IMR-90 (cell line): ENCODE measurements at regions not wholly inside any gene's neighbourhood (a gene's known extent, or its start where the extent isn't known, plus 50 kb on each side); places are given as distances from the start of the nearest gene placed in this dataset.

Source experiments
- ATAC-seq: fragments of 200-7000 bp; cut with Tn5 transposase; 2 replicates; pipeline ENCODE4 v1.9.1; 2020; ENCODE audit warnings: low read depth, mild to moderate bottlenecking, moderate library complexity
- BruUV-seq: library from RNA; stranded (reverse); fragments of 400-500 nt; replicated peaks from 2 replicates; lab custom pipeline; 2021; lab: Mats Ljungman, UMichigan
- CTCF ChIA-PET: fragments of 300-600 bp; formaldehyde crosslinking; extraction: SDS; loops from one replicate; lab custom pipeline; 2021; ENCODE audit warnings: antibody characterized with exemption; lab: Yijun Ruan, JAX
- POLR2A ChIA-PET: fragments of 300-600 bp; sonication (Branson Sonifier 250); formaldehyde crosslinking; loops from one replicate; lab custom pipeline; 2022; ENCODE audit warnings: antibody characterized with exemption; ENCODE audit not compliant: unreplicated experiment; lab: Charles Lee
- DNase-seq: peaks from one replicate; pipeline ENCODE4 v3.0.0; 2013
- H2AFZ ChIP-seq: replicated peaks from 2 replicates; pipeline ENCODE3; 2013; ENCODE audit warnings: low read length, mild to moderate bottlenecking; ENCODE audit not compliant: poor library complexity
- H2AK5ac ChIP-seq: 2 replicates; pipeline ENCODE4 v1.6.1; 2013; ENCODE audit warnings: low read depth, low read length, inconsistent platforms
- H2AK9ac ChIP-seq: replicated peaks from 2 replicates; pipeline ENCODE3; 2013; ENCODE audit warnings: mild to moderate bottlenecking, low read depth, low read length, moderate library complexity; ENCODE audit not compliant: poor library complexity
- H2BK120ac ChIP-seq: 2 replicates; pipeline ENCODE4 v1.6.1; 2013; ENCODE audit warnings: low read depth, low read length, inconsistent platforms
- H2BK15ac ChIP-seq: 3 replicates; pipeline ENCODE4 v1.6.1; 2013; ENCODE audit warnings: low read depth, low read length, inconsistent platforms
- H2BK20ac ChIP-seq: 2 replicates; pipeline ENCODE4 v1.6.1; 2013; ENCODE audit warnings: low read depth, mild to moderate bottlenecking, inconsistent platforms, low read length, moderate library complexity
- H2BK5ac ChIP-seq: 2 replicates; pipeline ENCODE4 v1.6.1; 2013; ENCODE audit warnings: mild to moderate bottlenecking, low read depth, low read length, inconsistent platforms; ENCODE audit not compliant: poor library complexity, severe bottlenecking
- H3K14ac ChIP-seq: replicated peaks from 2 replicates; pipeline ENCODE4 v1.6.1; 2013; ENCODE audit warnings: low read depth, low read length, inconsistent platforms
- H3K18ac ChIP-seq: 2 replicates; pipeline ENCODE4 v1.6.1; 2013; ENCODE audit warnings: low read depth, low read length, control low read depth
- H3K23ac ChIP-seq: 2 replicates; pipeline ENCODE4 v1.6.1; 2013; ENCODE audit warnings: low read depth, low read length, inconsistent platforms
- H3K27ac ChIP-seq: 2 replicates; pipeline ENCODE4 v1.5.1; 2013; ENCODE audit warnings: mild to moderate bottlenecking, control low read depth, low read length; ENCODE audit not compliant: insufficient read depth
- H3K27me3 ChIP-seq: 2 replicates; pipeline ENCODE4 v1.6.1; 2013; ENCODE audit warnings: low read length; ENCODE audit not compliant: control insufficient read depth, insufficient read depth
- H3K36me3 ChIP-seq: 2 replicates; pipeline ENCODE4 v1.6.1; 2013; ENCODE audit warnings: low read length, mixed read lengths; ENCODE audit not compliant: control insufficient read depth, insufficient read depth
- H3K4ac ChIP-seq: 2 replicates; pipeline ENCODE4 v1.6.1; 2013; ENCODE audit warnings: low read depth, low read length, inconsistent platforms
- H3K4me1 ChIP-seq: 2 replicates; pipeline ENCODE4 v1.6.1; 2013; ENCODE audit warnings: low read length, mixed read lengths; ENCODE audit not compliant: control insufficient read depth, insufficient read depth
- H3K4me2 ChIP-seq: 2 replicates; pipeline ENCODE4 v1.6.1; 2013; ENCODE audit warnings: low read depth, mild to moderate bottlenecking, control low read depth, low read length, moderate library complexity
- H3K4me3 ChIP-seq: 2 replicates; pipeline ENCODE4 v1.5.1; 2013; ENCODE audit warnings: low read depth, mild to moderate bottlenecking, control low read depth, low read length, moderate library complexity; ENCODE audit not compliant: insufficient read depth
- H3K56ac ChIP-seq: 2 replicates; pipeline ENCODE4 v1.6.1; 2013; ENCODE audit warnings: low read length, inconsistent platforms; ENCODE audit not compliant: insufficient read depth; ENCODE audit errors: extremely low read depth
- H3K79me1 ChIP-seq, 2 experiments: 2 replicates each; pipeline ENCODE4 v1.6.1; 2013; ENCODE audit warnings: low read length in 2 of 2, inconsistent platforms in 1 of 2, low read depth in 1 of 2
- H3K9ac ChIP-seq: 2 replicates; pipeline ENCODE4 v1.6.1; 2013; ENCODE audit warnings: low read depth, low read length, control low read depth
- H3K9me1 ChIP-seq: 2 replicates; pipeline ENCODE4 v1.6.1; 2013; ENCODE audit warnings: low read length, inconsistent platforms; ENCODE audit not compliant: insufficient read depth
- H3K9me3 ChIP-seq: 2 replicates; pipeline ENCODE4 v1.6.1; 2013; ENCODE audit warnings: low read length; ENCODE audit not compliant: control insufficient read depth, insufficient read depth
- H4K20me1 ChIP-seq: 2 replicates; pipeline ENCODE4 v1.6.1; 2013; ENCODE audit warnings: low read length, inconsistent platforms; ENCODE audit not compliant: insufficient read depth
- H4K5ac ChIP-seq: 2 replicates; pipeline ENCODE4 v1.6.1; 2013; ENCODE audit warnings: mild to moderate bottlenecking, low read depth, low read length, control low read depth
- H4K8ac ChIP-seq, 2 experiments: 2 replicates each; pipeline ENCODE4 v1.6.1; 2013; ENCODE audit warnings: low read depth in 2 of 2, low read length in 2 of 2, control low read depth in 1 of 2, inconsistent platforms in 1 of 2
- H4K91ac ChIP-seq: 2 replicates; pipeline ENCODE4 v1.6.1; 2013; ENCODE audit warnings: low read depth, low read length, inconsistent platforms; ENCODE audit not compliant: insufficient read depth
- BHLHE40 ChIP-seq: fragments of 150-350 bp; IDR thresholded peaks from 2 replicates; pipeline ENCODE4 v1.6.1; 2016; ENCODE audit warnings: mild to moderate bottlenecking, low read depth, low read length
- CEBPB ChIP-seq: IDR thresholded peaks from 2 replicates; pipeline ENCODE4 v1.6.1; 2012; ENCODE audit warnings: low read depth, low read length, improper control_type of control experiment
- CHD1 ChIP-seq: IDR thresholded peaks from 2 replicates; pipeline ENCODE4 v1.6.1; 2012; ENCODE audit warnings: low read depth, low read length, improper control_type of control experiment
- FOS ChIP-seq: fragments of 150-350 bp; IDR thresholded peaks from 2 replicates; pipeline ENCODE4 v1.6.1; 2016; ENCODE audit warnings: low read depth, low read length
- MAFK ChIP-seq: IDR thresholded peaks from 2 replicates; pipeline ENCODE4 v1.6.1; 2012; ENCODE audit warnings: low read depth, low read length, improper control_type of control experiment
- MAZ ChIP-seq: IDR thresholded peaks from 2 replicates; pipeline ENCODE4 v1.6.1; 2012; ENCODE audit warnings: low read depth, mild to moderate bottlenecking, low read length, improper control_type of control experiment, moderate library complexity, borderline replicate concordance
- MXI1 ChIP-seq: IDR thresholded peaks from 2 replicates; pipeline ENCODE4 v1.6.1; 2012; ENCODE audit warnings: low read depth, mild to moderate bottlenecking, low read length, moderate library complexity, borderline replicate concordance
- NFE2L2 ChIP-seq: fragments of 150-350 bp; IDR thresholded peaks from 2 replicates; pipeline ENCODE4 v1.6.1; 2016; ENCODE audit warnings: low read depth, mild to moderate bottlenecking, low read length
- POLR2A ChIP-seq: IDR thresholded peaks from 2 replicates; pipeline ENCODE4 v1.6.1; 2012; ENCODE audit warnings: mild to moderate bottlenecking, low read depth, low read length
- RAD21 ChIP-seq: IDR thresholded peaks from 2 replicates; pipeline ENCODE4 v1.6.1; 2012; ENCODE audit warnings: low read length, improper control_type of control experiment
- RCOR1 ChIP-seq: IDR thresholded peaks from 2 replicates; pipeline ENCODE4 v1.6.1; 2012; ENCODE audit warnings: mild to moderate bottlenecking, low read length, improper control_type of control experiment; ENCODE audit not compliant: insufficient replicate concordance
- RFX5 ChIP-seq: IDR thresholded peaks from 2 replicates; pipeline ENCODE4 v1.8.0; 2012; ENCODE audit warnings: low read depth, mild to moderate bottlenecking, low read length, moderate library complexity
- SMC3 ChIP-seq: fragments of 150-350 bp; IDR thresholded peaks from 2 replicates; pipeline ENCODE4 v1.6.1; 2016; ENCODE audit warnings: low read depth, mild to moderate bottlenecking, antibody characterized with exemption, low read length, moderate library complexity
- WGBS, 2 experiments: methylation state at CpG; one replicate each; pipeline versions ENCODE4 v1.1.5 to v1.1.7; 2013; ENCODE audit warnings: missing lambda C conversion rate in 2 of 2; ENCODE audit not compliant: insufficient read length in 1 of 2; ENCODE audit errors: extremely low coverage in 2 of 2; 5-methylcytosine and 5-hydroxymethylcytosine counted together
- dilution Hi-C: fragments of 300-500 bp; cut with HindIII; formaldehyde crosslinking; loops from one replicate; pipeline ENCODE4 v1.14.3; 2018; ENCODE audit warnings: low sequenced_read_pairs; ENCODE audit not compliant: unreplicated experiment
- in situ Hi-C: fragments of 300-500 bp; cut with MboI; formaldehyde crosslinking; loops from 3 replicates; pipeline ENCODE4 v1.14.3; 2019; ENCODE audit warnings: low sequenced_read_pairs, inconsistent platforms, mixed read lengths
- intact Hi-C: fragments of 100-400 bp; cut with micrococcal nuclease; formaldehyde crosslinking; loops from 2 replicates; pipeline ENCODE4 v1.10.0; 2022
- TF ChIP-seq, protein P1 (sequence below): fragments of 150-350 bp; IDR thresholded peaks from 2 replicates; pipeline ENCODE4 v1.6.1; 2017; ENCODE audit warnings: mild to moderate bottlenecking, antibody characterized with exemption, low read length, low read depth
- TF ChIP-seq, protein P2 (sequence below): fragments of 150-350 bp; IDR thresholded peaks from 2 replicates; pipeline ENCODE4 v1.6.1; 2016; ENCODE audit warnings: low read depth, mild to moderate bottlenecking, low read length, moderate library complexity, borderline replicate concordance
- TF ChIP-seq, protein P3 (sequence below): conservative IDR thresholded peaks from 2 replicates; pipeline ENCODE4 v1.5.1; 2012; ENCODE audit warnings: mild to moderate bottlenecking, low read depth, low read length, improper control_type of control experiment

DNA sequence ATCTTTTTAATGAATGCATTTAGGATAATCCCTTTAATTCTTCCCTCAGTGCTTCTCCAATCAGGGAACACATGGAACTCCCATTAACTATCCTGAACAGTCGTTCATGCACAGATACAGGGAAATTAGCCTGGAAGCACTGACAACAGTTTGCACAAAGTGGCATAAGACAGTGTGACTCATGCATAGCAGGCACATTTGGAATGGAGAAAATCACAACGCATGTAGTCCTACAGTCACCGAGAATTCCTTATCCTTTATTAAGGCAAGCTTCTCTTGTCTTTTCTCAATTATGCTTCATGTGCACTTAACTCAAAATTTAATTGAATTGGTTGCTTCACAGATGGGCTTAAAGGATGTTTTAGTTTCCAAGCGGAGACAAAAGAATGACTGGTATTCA lies 155.0 kb upstream of the CRBN start:
- H3K27ac ChIP-seq: no peak overlapping the region
- no peak overlapping the region for H4K91ac ChIP-seq
- H4K5ac ChIP-seq: no peak overlapping the region
- ATAC-seq (no peak), DNase-seq (no peak)
- no peak overlapping the region for H3K18ac ChIP-seq
- no peaks in the 10 kb centered on the region for H3K27me3 ChIP-seq
- TF ChIP-seq POLR2A (no peak), RFX5 (no peak), MAZ (no peak), RCOR1 (no peak), MXI1 (no peak), BHLHE40 (no peak), MAFK (no peak), SMC3 (no peak), CHD1 (no peak), NFE2L2 (no peak), RAD21 (no peak), FOS (no peak), CEBPB (no peak)
- TF ChIP-seq, protein P1, sequence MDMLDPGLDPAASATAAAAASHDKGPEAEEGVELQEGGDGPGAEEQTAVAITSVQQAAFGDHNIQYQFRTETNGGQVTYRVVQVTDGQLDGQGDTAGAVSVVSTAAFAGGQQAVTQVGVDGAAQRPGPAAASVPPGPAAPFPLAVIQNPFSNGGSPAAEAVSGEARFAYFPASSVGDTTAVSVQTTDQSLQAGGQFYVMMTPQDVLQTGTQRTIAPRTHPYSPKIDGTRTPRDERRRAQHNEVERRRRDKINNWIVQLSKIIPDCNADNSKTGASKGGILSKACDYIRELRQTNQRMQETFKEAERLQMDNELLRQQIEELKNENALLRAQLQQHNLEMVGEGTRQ: no peak
- TF ChIP-seq, protein P2, sequence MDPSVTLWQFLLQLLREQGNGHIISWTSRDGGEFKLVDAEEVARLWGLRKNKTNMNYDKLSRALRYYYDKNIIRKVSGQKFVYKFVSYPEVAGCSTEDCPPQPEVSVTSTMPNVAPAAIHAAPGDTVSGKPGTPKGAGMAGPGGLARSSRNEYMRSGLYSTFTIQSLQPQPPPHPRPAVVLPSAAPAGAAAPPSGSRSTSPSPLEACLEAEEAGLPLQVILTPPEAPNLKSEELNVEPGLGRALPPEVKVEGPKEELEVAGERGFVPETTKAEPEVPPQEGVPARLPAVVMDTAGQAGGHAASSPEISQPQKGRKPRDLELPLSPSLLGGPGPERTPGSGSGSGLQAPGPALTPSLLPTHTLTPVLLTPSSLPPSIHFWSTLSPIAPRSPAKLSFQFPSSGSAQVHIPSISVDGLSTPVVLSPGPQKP: no peak
- TF ChIP-seq, protein P3, sequence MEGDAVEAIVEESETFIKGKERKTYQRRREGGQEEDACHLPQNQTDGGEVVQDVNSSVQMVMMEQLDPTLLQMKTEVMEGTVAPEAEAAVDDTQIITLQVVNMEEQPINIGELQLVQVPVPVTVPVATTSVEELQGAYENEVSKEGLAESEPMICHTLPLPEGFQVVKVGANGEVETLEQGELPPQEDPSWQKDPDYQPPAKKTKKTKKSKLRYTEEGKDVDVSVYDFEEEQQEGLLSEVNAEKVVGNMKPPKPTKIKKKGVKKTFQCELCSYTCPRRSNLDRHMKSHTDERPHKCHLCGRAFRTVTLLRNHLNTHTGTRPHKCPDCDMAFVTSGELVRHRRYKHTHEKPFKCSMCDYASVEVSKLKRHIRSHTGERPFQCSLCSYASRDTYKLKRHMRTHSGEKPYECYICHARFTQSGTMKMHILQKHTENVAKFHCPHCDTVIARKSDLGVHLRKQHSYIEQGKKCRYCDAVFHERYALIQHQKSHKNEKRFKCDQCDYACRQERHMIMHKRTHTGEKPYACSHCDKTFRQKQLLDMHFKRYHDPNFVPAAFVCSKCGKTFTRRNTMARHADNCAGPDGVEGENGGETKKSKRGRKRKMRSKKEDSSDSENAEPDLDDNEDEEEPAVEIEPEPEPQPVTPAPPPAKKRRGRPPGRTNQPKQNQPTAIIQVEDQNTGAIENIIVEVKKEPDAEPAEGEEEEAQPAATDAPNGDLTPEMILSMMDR: no peak
- H2AK5ac ChIP-seq: no peak overlapping the region
- dilution Hi-C loops: no loop called here
- H3K4me1 ChIP-seq: no peaks in the 10 kb centered on the region
- H3K14ac ChIP-seq: no peak overlapping the region
- no peaks in the 10 kb centered on the region for H3K79me1 ChIP-seq
- no TSS peak for BruUV-seq
- H2BK20ac ChIP-seq: no peak overlapping the region
- H2BK120ac ChIP-seq: no peak overlapping the region
- H4K8ac ChIP-seq: no peak overlapping the region
- no peaks in the 10 kb centered on the region for H3K36me3 ChIP-seq
- no peak overlapping the region for H3K56ac ChIP-seq
- no CpG with 5 or more reads among the region's 4 CpGs for WGBS, 2 experiments
- ChIA-PET CTCF (no interaction called here), POLR2A (no interaction called here)
- no peak overlapping the region for H3K4me2 ChIP-seq
- no peak overlapping the region for H3K9ac ChIP-seq
- H2BK5ac ChIP-seq: no peak overlapping the region
- no peak overlapping the region for H2BK15ac ChIP-seq
- H2AFZ ChIP-seq: no peak overlapping the region
- no peak overlapping the region for H3K4me3 ChIP-seq
- peaks cover 14% of the 10 kb centered on the region for H3K9me3 ChIP-seq
- no peak overlapping the region for H3K23ac ChIP-seq
- H2AK9ac ChIP-seq: no peak overlapping the region
- intact Hi-C loops: no loop called here
- no peak overlapping the region for H3K4ac ChIP-seq
- no peaks in the 10 kb centered on the region for H4K20me1 ChIP-seq
- no peaks in the 10 kb centered on the region for H3K9me1 ChIP-seq
- in situ Hi-C loops: no loop called here
